ENCODE measurements at regions not wholly inside any gene's neighbourhood (a gene's known extent, or its start where the extent isn't known, plus 50 kb on each side); places are given as distances from the start of the nearest gene placed in this dataset.

- 0 out of 3 replicates have a peak, but pooled peaks cover under 1% of the 10 kb centered on the region for H3K9me3 ChIP-seq
- TF ChIP-seq USF2 (IDR thresholded peaks at IDR 0.05) (no peak), MAFK (IDR thresholded peaks at IDR 0.05; ENCODE audit: partially characterized antibody) (peak; percentile 64), REST (IDR thresholded peaks at IDR 0.05) (no peak), KDM5A (IDR thresholded peaks at IDR 0.05) (no peak)
- no peak for ATAC-seq
- no peaks in the 10 kb centered on the region for H3K4me1 ChIP-seq
- no peak overlapping the region for H3K4me3 ChIP-seq
- POLR2A ChIA-PET, result no interaction called here
- no peak for FAIRE-seq
- under 1% methylated on average over 3 of the region's 3 CpGs for WGBS (ENCODE audit: missing lambda C conversion rate)
- no peak overlapping the region for H3K4me2 ChIP-seq
- CTCF ChIA-PET, result no interaction called here
- no peak overlapping the region for H3K27ac ChIP-seq
- no peak for DNase-seq (ENCODE audit: low read depth in 1 of 2, low spot score in 1 of 2)
Measured at GRCh38 chr14:83269583-83269982, 1735.9 kb upstream of the SEL1L start.

GRCh38 chr14:83271663-83272062 lies 1738.0 kb upstream of the SEL1L start:
- 3% methylated on average over 2 of the region's 2 CpGs for WGBS (ENCODE audit: missing lambda C conversion rate)
- ChIA-PET POLR2A (no interaction called here), CTCF (interaction anchor here (1.1 kb wide), 1 partner anchor 9 kb away, joined by 3 read pairs; no protein-coding TSS in a partner anchor)
- no peaks in the 10 kb centered on the region for H3K9me3 ChIP-seq
- H3K27ac ChIP-seq, result no peak overlapping the region
- DNase-seq (ENCODE audit: low read depth in 1 of 2, low spot score in 1 of 2) (no peak), FAIRE-seq (no peak), ATAC-seq (no peak)
- TF ChIP-seq SMC3 (IDR thresholded peaks at IDR 0.05) (no peak), POLR2AphosphoS2 (conservative IDR thresholded peaks at IDR 0.05; ENCODE audit: low read length) (no peak), RARB (CRISPR knock-in tag; IDR thresholded peaks at IDR 0.05) (no peak), POLR2A (IDR thresholded peaks at IDR 0.05; ENCODE audit: low read length) (no peak), E2F6 (IDR thresholded peaks at IDR 0.05; ENCODE audit: borderline replicate concordance, low read depth) (no peak), HOXA7 (CRISPR knock-in tag; IDR thresholded peaks at IDR 0.05) (no peak), MYC (IDR thresholded peaks at IDR 0.05; ENCODE audit: borderline replicate concordance, low read length) (no peak), HMGXB4 (CRISPR knock-in tag; IDR thresholded peaks at IDR 0.05; ENCODE audit: borderline replicate concordance) (no peak), ZSCAN20 (CRISPR knock-in tag; IDR thresholded peaks at IDR 0.05) (no peak), GATA3 (IDR thresholded peaks at IDR 0.05; ENCODE audit: borderline replicate concordance) (no peak), PHF8 (IDR thresholded peaks at IDR 0.05; ENCODE audit: borderline replicate concordance, low read depth) (no peak), RNF2 (IDR thresholded peaks at IDR 0.05; ENCODE audit: borderline replicate concordance, low read depth) (no peak), RFX5 (IDR thresholded peaks at IDR 0.05) (no peak), FOSL2 (IDR thresholded peaks at IDR 0.05) (no peak), FOSL2 (CRISPR knock-in tag; IDR thresholded peaks at IDR 0.05) (no peak), ATOH8 (CRISPR knock-in tag; IDR thresholded peaks at IDR 0.05; ENCODE audit: low read depth) (no peak), JUNB (IDR thresholded peaks at IDR 0.05) (no peak), SREBF2 (IDR thresholded peaks at IDR 0.05) (no peak)
- H3K4me1 ChIP-seq, result no peaks in the 10 kb centered on the region
- H3K4me3 ChIP-seq, result no peak overlapping the region
- no peak overlapping the region for H3K4me2 ChIP-seq
